WTC11 (cell line): ENCODE measurements at regions not wholly inside any gene's neighbourhood (a gene's known extent, or its start where the extent isn't known, plus 50 kb on each side); places are given as distances from the start of the nearest gene placed in this dataset.

Experiments used
- ATAC-seq: fragments of 200-7000 bp; cut with Tn5 transposase; 2 replicates; pipeline ENCODE4 v1.10.0; 2021; ENCODE audit warnings: mild to moderate bottlenecking, moderate library complexity
- CTCF ChIA-PET: fragments of 300-600 bp; sonication (Branson Sonifier 250); formaldehyde crosslinking; loops from one replicate; lab custom pipeline; 2021; ENCODE audit warnings: antibody characterized with exemption; lab: Charles Lee
- POLR2A ChIA-PET: fragments of 350-600 bp; sonication (Branson Sonifier 250); formaldehyde crosslinking; loops from one replicate; lab custom pipeline; 2021; ENCODE audit warnings: antibody characterized with exemption; lab: Charles Lee
- DNase-seq: peaks from one replicate; pipeline ENCODE4 v3.0.0; 2021; ENCODE audit warnings: low spot score
- H3K27ac Mint-ChIP-seq: 2 replicates; pipeline ENCODE4 v1.8.0; 2021; ENCODE audit warnings: mixed read lengths
- H3K27me3 Mint-ChIP-seq: 2 replicates; pipeline ENCODE4 v1.8.0; 2021; ENCODE audit warnings: low read depth, mild to moderate bottlenecking, moderate library complexity, mixed read lengths
- H3K36me3 Mint-ChIP-seq: 2 replicates; pipeline ENCODE4 v1.8.0; 2021; ENCODE audit warnings: mixed read lengths
- H3K4me1 Mint-ChIP-seq: 2 replicates; pipeline ENCODE4 v1.8.0; 2022; ENCODE audit warnings: mixed read lengths
- H3K4me3 Mint-ChIP-seq: 2 replicates; pipeline ENCODE4 v1.8.0; 2021; ENCODE audit warnings: mild to moderate bottlenecking, moderate library complexity, mixed read lengths
- H3K9me3 Mint-ChIP-seq: 2 replicates; pipeline ENCODE4 v1.8.0; 2021; ENCODE audit warnings: mixed read lengths
- ELF4 ChIP-seq: sonication (generic); formaldehyde crosslinking; IDR thresholded peaks from 2 replicates; pipeline ENCODE4 v1.8.1; 2022; ENCODE audit warnings: low read depth, mild to moderate bottlenecking, moderate library complexity, missing genetic modification reagents
- FOXK1 ChIP-seq: sonication (generic); formaldehyde crosslinking; IDR thresholded peaks from 2 replicates; pipeline ENCODE4 v1.8.0; 2022; ENCODE audit warnings: mild to moderate bottlenecking, moderate library complexity, missing genetic modification reagents
- GRHL2 ChIP-seq: fragments of 250-450 bp; sonication (Bioruptor Pico); IDR thresholded peaks from 2 replicates; pipeline ENCODE4 v1.8.0; 2022; ENCODE audit warnings: mild to moderate bottlenecking, moderate library complexity; ENCODE audit not compliant: insufficient replicate concordance, severe bottlenecking
- IRF2 ChIP-seq: sonication (generic); formaldehyde crosslinking; IDR thresholded peaks from 2 replicates; pipeline ENCODE4 v1.8.0; 2022; ENCODE audit warnings: low read depth, missing genetic modification reagents, borderline replicate concordance
- NFYB ChIP-seq: sonication (generic); formaldehyde crosslinking; conservative IDR thresholded peaks from 2 replicates; pipeline ENCODE4 v1.8.0; 2022; ENCODE audit warnings: low read depth, missing genetic modification reagents
- PRRX2 ChIP-seq: fragments of 250-450 bp; sonication (Bioruptor Pico); IDR thresholded peaks from 2 replicates; pipeline ENCODE4 v1.8.0; 2021; ENCODE audit warnings: mild to moderate bottlenecking
- RELA ChIP-seq: sonication (generic); formaldehyde crosslinking; IDR thresholded peaks from 2 replicates; pipeline ENCODE4 v1.8.1; 2022; ENCODE audit warnings: missing genetic modification reagents, mild to moderate bottlenecking, borderline replicate concordance
- RORB ChIP-seq: fragments of 250-450 bp; sonication (Bioruptor Pico); IDR thresholded peaks from 2 replicates; pipeline ENCODE4 v1.9.0; 2021; ENCODE audit warnings: mild to moderate bottlenecking
- SMAD3 ChIP-seq: sonication (generic); formaldehyde crosslinking; IDR thresholded peaks from 2 replicates; pipeline ENCODE4 v1.8.0; 2022; ENCODE audit warnings: missing genetic modification reagents, mild to moderate bottlenecking, borderline replicate concordance
- SOX15 ChIP-seq: fragments of 250-450 bp; sonication (Bioruptor Pico); IDR thresholded peaks from 2 replicates; pipeline ENCODE4 v1.9.0; 2021; ENCODE audit warnings: mild to moderate bottlenecking
- SP1 ChIP-seq: sonication (generic); formaldehyde crosslinking; conservative IDR thresholded peaks from 2 replicates; pipeline ENCODE4 v1.8.1; 2022; ENCODE audit warnings: missing genetic modification reagents
- TCF7 ChIP-seq: sonication (generic); formaldehyde crosslinking; IDR thresholded peaks from 2 replicates; pipeline ENCODE4 v1.8.0; 2022; ENCODE audit warnings: mild to moderate bottlenecking, low read depth, missing genetic modification reagents, moderate library complexity
- TEAD1 ChIP-seq: sonication (generic); formaldehyde crosslinking; IDR thresholded peaks from 2 replicates; pipeline ENCODE4 v1.8.0; 2022; ENCODE audit warnings: mild to moderate bottlenecking, missing genetic modification reagents
- ZNF317 ChIP-seq: sonication (generic); formaldehyde crosslinking; IDR thresholded peaks from 2 replicates; pipeline ENCODE4 v1.8.1; 2023; ENCODE audit warnings: low read depth, mild to moderate bottlenecking, moderate library complexity, missing genetic modification reagents, borderline replicate concordance
- TF ChIP-seq, protein P1 (sequence below): sonication (generic); formaldehyde crosslinking; IDR thresholded peaks from 2 replicates; pipeline ENCODE4 v1.8.1; 2022; ENCODE audit warnings: missing genetic modification reagents, borderline replicate concordance
- TF ChIP-seq, protein P2 (sequence below): fragments of 250-450 bp; sonication (Bioruptor Pico); IDR thresholded peaks from 2 replicates; pipeline ENCODE4 v2.1.2; 2022; ENCODE audit warnings: mild to moderate bottlenecking, moderate library complexity
- TF ChIP-seq, protein P3 (sequence below): sonication (generic); formaldehyde crosslinking; IDR thresholded peaks from 2 replicates; pipeline ENCODE4 v1.8.0; 2023; ENCODE audit warnings: mild to moderate bottlenecking, missing genetic modification reagents
- TF ChIP-seq, protein P4 (sequence below): sonication (generic); formaldehyde crosslinking; IDR thresholded peaks from 2 replicates; pipeline ENCODE4 v1.8.1; 2023; ENCODE audit warnings: mild to moderate bottlenecking, moderate library complexity, missing genetic modification reagents
- TF ChIP-seq, protein P5 (sequence below): sonication (generic); formaldehyde crosslinking; IDR thresholded peaks from 2 replicates; pipeline ENCODE4 v1.8.0; 2022; ENCODE audit warnings: missing genetic modification reagents

DNA sequence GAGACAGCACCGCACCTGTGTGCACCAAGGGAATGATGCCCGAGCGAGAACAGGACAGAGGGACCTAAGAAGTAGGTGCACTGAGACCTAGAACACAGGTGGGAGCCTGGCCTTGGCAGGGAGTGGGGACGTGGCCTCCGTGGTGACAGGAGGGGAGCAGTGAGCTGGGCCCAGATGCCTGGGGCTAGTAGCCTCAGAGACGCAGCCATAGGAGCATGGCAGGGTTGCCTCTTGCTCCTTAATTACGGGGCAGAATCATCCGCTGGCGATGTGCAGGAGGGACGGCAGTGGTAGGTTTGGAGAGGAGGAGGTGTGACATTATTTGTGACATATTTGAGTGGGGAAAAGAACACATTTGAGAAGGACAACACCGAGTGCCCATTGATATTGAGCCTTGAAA, 57.0 kb upstream of the HPCAL1 start:
- TF ChIP-seq NFYB (CRISPR knock-in tag) = no peak
- no peak for TF ChIP-seq ZNF317
- TF ChIP-seq, protein P1, sequence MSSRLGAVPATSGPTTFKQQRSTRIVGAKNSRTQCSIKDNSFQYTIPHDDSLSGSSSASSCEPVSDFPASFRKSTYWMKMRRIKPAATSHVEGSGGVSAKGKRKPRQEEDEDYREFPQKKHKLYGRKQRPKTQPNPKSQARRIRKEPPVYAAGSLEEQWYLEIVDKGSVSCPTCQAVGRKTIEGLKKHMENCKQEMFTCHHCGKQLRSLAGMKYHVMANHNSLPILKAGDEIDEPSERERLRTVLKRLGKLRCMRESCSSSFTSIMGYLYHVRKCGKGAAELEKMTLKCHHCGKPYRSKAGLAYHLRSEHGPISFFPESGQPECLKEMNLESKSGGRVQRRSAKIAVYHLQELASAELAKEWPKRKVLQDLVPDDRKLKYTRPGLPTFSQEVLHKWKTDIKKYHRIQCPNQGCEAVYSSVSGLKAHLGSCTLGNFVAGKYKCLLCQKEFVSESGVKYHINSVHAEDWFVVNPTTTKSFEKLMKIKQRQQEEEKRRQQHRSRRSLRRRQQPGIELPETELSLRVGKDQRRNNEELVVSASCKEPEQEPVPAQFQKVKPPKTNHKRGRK (CRISPR knock-in tag) = no peak
- TF ChIP-seq IRF2 (CRISPR knock-in tag) = no peak
- no peak for TF ChIP-seq SP1
- no peak for TF ChIP-seq ELF4 (CRISPR knock-in tag)
- no peak for TF ChIP-seq TCF7 (CRISPR knock-in tag)
- no peak for TF ChIP-seq SMAD3
- TF ChIP-seq, protein P2, sequence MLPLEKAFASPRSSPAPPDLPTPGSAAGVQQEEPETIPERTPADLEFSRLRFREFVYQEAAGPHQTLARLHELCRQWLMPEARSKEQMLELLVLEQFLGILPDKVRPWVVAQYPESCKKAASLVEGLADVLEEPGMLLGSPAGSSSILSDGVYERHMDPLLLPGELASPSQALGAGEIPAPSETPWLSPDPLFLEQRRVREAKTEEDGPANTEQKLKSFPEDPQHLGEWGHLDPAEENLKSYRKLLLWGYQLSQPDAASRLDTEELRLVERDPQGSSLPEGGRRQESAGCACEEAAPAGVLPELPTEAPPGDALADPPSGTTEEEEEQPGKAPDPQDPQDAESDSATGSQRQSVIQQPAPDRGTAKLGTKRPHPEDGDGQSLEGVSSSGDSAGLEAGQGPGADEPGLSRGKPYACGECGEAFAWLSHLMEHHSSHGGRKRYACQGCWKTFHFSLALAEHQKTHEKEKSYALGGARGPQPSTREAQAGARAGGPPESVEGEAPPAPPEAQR (CRISPR knock-in tag) = no peak
- no peak for TF ChIP-seq PRRX2 (CRISPR knock-in tag)
- TF ChIP-seq RORB = no peak
- TF ChIP-seq, protein P3, sequence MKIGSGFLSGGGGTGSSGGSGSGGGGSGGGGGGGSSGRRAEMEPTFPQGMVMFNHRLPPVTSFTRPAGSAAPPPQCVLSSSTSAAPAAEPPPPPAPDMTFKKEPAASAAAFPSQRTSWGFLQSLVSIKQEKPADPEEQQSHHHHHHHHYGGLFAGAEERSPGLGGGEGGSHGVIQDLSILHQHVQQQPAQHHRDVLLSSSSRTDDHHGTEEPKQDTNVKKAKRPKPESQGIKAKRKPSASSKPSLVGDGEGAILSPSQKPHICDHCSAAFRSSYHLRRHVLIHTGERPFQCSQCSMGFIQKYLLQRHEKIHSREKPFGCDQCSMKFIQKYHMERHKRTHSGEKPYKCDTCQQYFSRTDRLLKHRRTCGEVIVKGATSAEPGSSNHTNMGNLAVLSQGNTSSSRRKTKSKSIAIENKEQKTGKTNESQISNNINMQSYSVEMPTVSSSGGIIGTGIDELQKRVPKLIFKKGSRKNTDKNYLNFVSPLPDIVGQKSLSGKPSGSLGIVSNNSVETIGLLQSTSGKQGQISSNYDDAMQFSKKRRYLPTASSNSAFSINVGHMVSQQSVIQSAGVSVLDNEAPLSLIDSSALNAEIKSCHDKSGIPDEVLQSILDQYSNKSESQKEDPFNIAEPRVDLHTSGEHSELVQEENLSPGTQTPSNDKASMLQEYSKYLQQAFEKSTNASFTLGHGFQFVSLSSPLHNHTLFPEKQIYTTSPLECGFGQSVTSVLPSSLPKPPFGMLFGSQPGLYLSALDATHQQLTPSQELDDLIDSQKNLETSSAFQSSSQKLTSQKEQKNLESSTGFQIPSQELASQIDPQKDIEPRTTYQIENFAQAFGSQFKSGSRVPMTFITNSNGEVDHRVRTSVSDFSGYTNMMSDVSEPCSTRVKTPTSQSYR (CRISPR knock-in tag) = no peak
- TF ChIP-seq FOXK1 (CRISPR knock-in tag) = no peak
- TF ChIP-seq SOX15 (CRISPR knock-in tag) = no peak
- TF ChIP-seq, protein P4, sequence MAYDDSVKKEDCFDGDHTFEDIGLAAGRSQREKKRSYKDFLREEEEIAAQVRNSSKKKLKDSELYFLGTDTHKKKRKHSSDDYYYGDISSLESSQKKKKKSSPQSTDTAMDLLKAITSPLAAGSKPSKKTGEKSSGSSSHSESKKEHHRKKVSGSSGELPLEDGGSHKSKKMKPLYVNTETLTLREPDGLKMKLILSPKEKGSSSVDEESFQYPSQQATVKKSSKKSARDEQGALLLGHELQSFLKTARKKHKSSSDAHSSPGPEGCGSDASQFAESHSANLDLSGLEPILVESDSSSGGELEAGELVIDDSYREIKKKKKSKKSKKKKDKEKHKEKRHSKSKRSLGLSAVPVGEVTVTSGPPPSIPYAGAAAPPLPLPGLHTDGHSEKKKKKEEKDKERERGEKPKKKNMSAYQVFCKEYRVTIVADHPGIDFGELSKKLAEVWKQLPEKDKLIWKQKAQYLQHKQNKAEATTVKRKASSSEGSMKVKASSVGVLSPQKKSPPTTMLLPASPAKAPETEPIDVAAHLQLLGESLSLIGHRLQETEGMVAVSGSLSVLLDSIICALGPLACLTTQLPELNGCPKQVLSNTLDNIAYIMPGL = no peak
- no peak for TF ChIP-seq TEAD1 (CRISPR knock-in tag)
- TF ChIP-seq, all 79 proteins: peak for 0
- ChIA-PET CTCF (no interaction called here), POLR2A (no interaction called here)
- Mint-ChIP-seq H3K4me1 (no peaks in the 10 kb centered on the region), H3K27me3 (no peaks in the 10 kb centered on the region), H3K36me3 (no peaks in the 10 kb centered on the region), H3K9me3 (peaks cover 10% of the 10 kb centered on the region), H3K4me3 (no peak overlapping the region), H3K27ac (no peak overlapping the region)
- DNase-seq (peak; percentile 5), ATAC-seq (no peak)

GRCh38 chr2:10246370-10246769, 56.3 kb upstream of the HPCAL1 start:
- DNase-seq = no peak
- TF ChIP-seq, protein P4 = no peak
- TF ChIP-seq RELA (no peak), GRHL2 (CRISPR knock-in tag) (no peak)
- TF ChIP-seq, protein P5, sequence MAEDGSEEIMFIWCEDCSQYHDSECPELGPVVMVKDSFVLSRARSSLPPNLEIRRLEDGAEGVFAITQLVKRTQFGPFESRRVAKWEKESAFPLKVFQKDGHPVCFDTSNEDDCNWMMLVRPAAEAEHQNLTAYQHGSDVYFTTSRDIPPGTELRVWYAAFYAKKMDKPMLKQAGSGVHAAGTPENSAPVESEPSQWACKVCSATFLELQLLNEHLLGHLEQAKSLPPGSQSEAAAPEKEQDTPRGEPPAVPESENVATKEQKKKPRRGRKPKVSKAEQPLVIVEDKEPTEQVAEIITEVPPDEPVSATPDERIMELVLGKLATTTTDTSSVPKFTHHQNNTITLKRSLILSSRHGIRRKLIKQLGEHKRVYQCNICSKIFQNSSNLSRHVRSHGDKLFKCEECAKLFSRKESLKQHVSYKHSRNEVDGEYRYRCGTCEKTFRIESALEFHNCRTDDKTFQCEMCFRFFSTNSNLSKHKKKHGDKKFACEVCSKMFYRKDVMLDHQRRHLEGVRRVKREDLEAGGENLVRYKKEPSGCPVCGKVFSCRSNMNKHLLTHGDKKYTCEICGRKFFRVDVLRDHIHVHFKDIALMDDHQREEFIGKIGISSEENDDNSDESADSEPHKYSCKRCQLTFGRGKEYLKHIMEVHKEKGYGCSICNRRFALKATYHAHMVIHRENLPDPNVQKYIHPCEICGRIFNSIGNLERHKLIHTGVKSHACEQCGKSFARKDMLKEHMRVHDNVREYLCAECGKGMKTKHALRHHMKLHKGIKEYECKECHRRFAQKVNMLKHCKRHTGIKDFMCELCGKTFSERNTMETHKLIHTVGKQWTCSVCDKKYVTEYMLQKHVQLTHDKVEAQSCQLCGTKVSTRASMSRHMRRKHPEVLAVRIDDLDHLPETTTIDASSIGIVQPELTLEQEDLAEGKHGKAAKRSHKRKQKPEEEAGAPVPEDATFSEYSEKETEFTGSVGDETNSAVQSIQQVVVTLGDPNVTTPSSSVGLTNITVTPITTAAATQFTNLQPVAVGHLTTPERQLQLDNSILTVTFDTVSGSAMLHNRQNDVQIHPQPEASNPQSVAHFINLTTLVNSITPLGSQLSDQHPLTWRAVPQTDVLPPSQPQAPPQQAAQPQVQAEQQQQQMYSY (CRISPR knock-in tag) = no peak
- Mint-ChIP-seq H3K27ac (no peak overlapping the region), H3K9me3 (peaks cover 13% of the 10 kb centered on the region), H3K4me3 (no peak overlapping the region), H3K36me3 (no peaks in the 10 kb centered on the region), H3K27me3 (no peaks in the 10 kb centered on the region), H3K4me1 (no peaks in the 10 kb centered on the region)
- ATAC-seq = no peak
- ChIA-PET POLR2A (no interaction called here), CTCF (no interaction called here)
